Panc1 (cell line): ENCODE measurements at regions not wholly inside any gene's neighbourhood (a gene's known extent, or its start where the extent isn't known, plus 50 kb on each side); places are given as distances from the start of the nearest gene placed in this dataset.

ENCODE experiments used
- CTCF ChIP-seq: fragments of 450-650 bp; IDR thresholded peaks from 2 replicates; pipeline ENCODE4 v1.5.1; 2017; ENCODE audit warnings: mild to moderate bottlenecking
- POLR2AphosphoS5 ChIP-seq: IDR thresholded peaks from 2 replicates; pipeline ENCODE4 v1.6.1; 2012; ENCODE audit warnings: mild to moderate bottlenecking, low read depth, low read length, moderate library complexity
- REST ChIP-seq, 2 experiments: IDR thresholded peaks; 2 replicates each; pipeline ENCODE4 v1.6.1; 2011 to 2012; ENCODE audit warnings: low read depth in 2 of 2, control low read depth in 1 of 2, low read length in 1 of 2, mild to moderate bottlenecking in 1 of 2, moderate library complexity in 1 of 2; ENCODE audit not compliant: insufficient read depth in 1 of 2
- SIN3A ChIP-seq: IDR thresholded peaks from 2 replicates; pipeline ENCODE4 v1.6.1; 2012; ENCODE audit warnings: low read depth, mild to moderate bottlenecking, low read length, moderate library complexity, borderline replicate concordance; ENCODE audit not compliant: insufficient read depth

GRCh38 chr1:224493269-224493668, 58.7 kb upstream of the WDR26 start:
- no peak for TF ChIP-seq CTCF
- TF ChIP-seq REST (IDR thresholded peaks at IDR 0.05; ENCODE audit: insufficient read depth in 1 of 2, low read depth in 2 of 2, low read length in 1 of 2): no peak
- TF ChIP-seq POLR2AphosphoS5: no peak
- no peak for TF ChIP-seq SIN3A
